ENCODE measurements at regions not wholly inside any gene's neighbourhood (a gene's known extent, or its start where the extent isn't known, plus 50 kb on each side); places are given as distances from the start of the nearest gene placed in this dataset.

GRCh38 chr16:86948046-86948445, 369.1 kb downstream of the C16orf95 start (continued):
- no peak for TF ChIP-seq ASH2L (IDR thresholded peaks at IDR 0.05; ENCODE audit: borderline replicate concordance, low read depth)

GRCh38 chr16:86949116-86949515, 368.1 kb downstream of the C16orf95 start:
- FAIRE-seq: no peak
- no peak overlapping the region for H3K9ac ChIP-seq (ENCODE audit: control insufficient read depth, insufficient read depth, low read length)
- H3K27ac ChIP-seq (ENCODE audit: control insufficient read depth, insufficient read depth): no peak overlapping the region
- intact Hi-C loops (cut with micrococcal nuclease; ENCODE audit: unreplicated experiment): no loop called here
- ChIA-PET SMC1A (ENCODE audit: uncharacterized antibody, unreplicated experiment) (no interaction called here), POLR2A (no interaction called here), RAD21 (ENCODE audit: unreplicated experiment) (no interaction called here), CTCF (no interaction called here)
- in situ Hi-C loops (cut with MboI): no loop called here
- no peak for DNase-seq (ENCODE audit: low read depth, low spot score)
- WGBS (ENCODE audit: insufficient coverage, insufficient replicate concordance, low lambda C conversion rate, missing lambda C conversion rate): 42% methylated on average over 14 of the region's 14 CpGs
- no peak overlapping the region for H3K4me3 ChIP-seq
- no peaks in the 10 kb centered on the region for H3K27me3 ChIP-seq (replicated peaks in 1 of 2; ENCODE audit: control insufficient read depth in 2 of 2, insufficient read depth in 2 of 2, low read length in 1 of 2)
- TF ChIP-seq CUX1 (IDR thresholded peaks at IDR 0.05; ENCODE audit: insufficient replicate concordance, low read depth, low read length) (no peak), NR2C1 (IDR thresholded peaks at IDR 0.05) (no peak), BCL3 (IDR thresholded peaks at IDR 0.05; ENCODE audit: borderline replicate concordance, insufficient read depth, low read depth, low read length, poor library complexity, severe bottlenecking) (no peak), ZNF24 (IDR thresholded peaks at IDR 0.05) (no peak), HDAC2 (IDR thresholded peaks at IDR 0.05) (no peak), CEBPB (IDR thresholded peaks at IDR 0.05; ENCODE audit: borderline replicate concordance in 1 of 2, low read depth in 2 of 2, low read length in 2 of 2) (no peak), ATF3 (IDR thresholded peaks at IDR 0.05; ENCODE audit: borderline replicate concordance, extremely low read depth, low read depth, low read length) (no peak), SMAD5 (IDR thresholded peaks at IDR 0.05; ENCODE audit: low read depth) (no peak), NR2C2 (IDR thresholded peaks at IDR 0.05; ENCODE audit: borderline replicate concordance, control insufficient read depth, insufficient read length, low read depth) (no peak), ASH2L (IDR thresholded peaks at IDR 0.05; ENCODE audit: borderline replicate concordance, low read depth) (no peak), PBX3 (IDR thresholded peaks at IDR 0.05; ENCODE audit: insufficient replicate concordance, low read depth, low read length) (no peak), RFX5 (IDR thresholded peaks at IDR 0.05; ENCODE audit: low read depth, low read length) (no peak), BCL11A (IDR thresholded peaks at IDR 0.05; ENCODE audit: low read depth, low read length) (no peak)
- H2AFZ ChIP-seq (ENCODE audit: control insufficient read depth, low read depth, low read length): no peak overlapping the region
- no peak for ATAC-seq
- no peaks in the 10 kb centered on the region for H3K79me2 ChIP-seq (ENCODE audit: control insufficient read depth, insufficient read depth, low read length)
- BruUV-seq (replicated peaks): no TSS peak
- no peaks in the 10 kb centered on the region for H3K4me1 ChIP-seq (ENCODE audit: control insufficient read depth, insufficient read depth, low read length)
- no peaks in the 10 kb centered on the region for H3K36me3 ChIP-seq (ENCODE audit: control insufficient read depth in 2 of 2, insufficient read depth in 2 of 2, low read length in 1 of 2)
- no peak overlapping the region for H3K4me2 ChIP-seq (ENCODE audit: control insufficient read depth, insufficient read depth)
- no peaks in the 10 kb centered on the region for H4K20me1 ChIP-seq (ENCODE audit: control insufficient read depth, insufficient read depth)
- no peaks in the 10 kb centered on the region for H3K9me3 ChIP-seq (replicated peaks; ENCODE audit: control insufficient read depth, insufficient read depth, low read length)
